Cardiac muscle cell (in vitro differentiated cells and primary cell): ENCODE measurements at regions not wholly inside any gene's neighbourhood (a gene's known extent, or its start where the extent isn't known, plus 50 kb on each side); places are given as distances from the start of the nearest gene placed in this dataset.

Source experiments
- DNase-seq, 2 donors: peaks; one replicate each; pipeline versions ENCODE4 v3.0.0 to v3.0.0-alpha.2; 2010 to 2017; ENCODE audit warnings: low read depth in 1 of 2, low spot score in 1 of 2
- H3K27ac ChIP-seq: fragments of 200-600 bp; sonication (generic); 2 replicates; pipeline ENCODE4 v1.5.1; 2016
- H3K27me3 ChIP-seq: fragments of 200-600 bp; sonication (generic); 2 replicates; pipeline ENCODE4 v1.6.0; 2016; ENCODE audit warnings: control low read depth
- H3K36me3 ChIP-seq: fragments of 200-600 bp; sonication (generic); 2 replicates; pipeline ENCODE4 v1.5.1; 2016; ENCODE audit warnings: control low read depth
- H3K4me1 ChIP-seq: fragments of 200-600 bp; sonication (generic); 2 replicates; pipeline ENCODE4 v1.8.1; 2017; ENCODE audit warnings: low read depth, mild to moderate bottlenecking, mixed run types
- H3K4me3 ChIP-seq: fragments of 200-600 bp; sonication (generic); 2 replicates; pipeline ENCODE4 v1.5.1; 2016; ENCODE audit warnings: mild to moderate bottlenecking
- H3K9me3 ChIP-seq: fragments of 200-600 bp; sonication (generic); 2 replicates; pipeline ENCODE4 v1.5.1; 2017; ENCODE audit warnings: low read depth, mild to moderate bottlenecking, control low read depth
- CTCF ChIP-seq: IDR thresholded peaks from 2 replicates; pipeline ENCODE4 v1.5.1; 2012; ENCODE audit warnings: low read depth, mild to moderate bottlenecking, low read length

- no peaks in the 10 kb centered on the region for H3K36me3 ChIP-seq
- no peak for TF ChIP-seq CTCF
- no peak overlapping the region for H3K4me3 ChIP-seq
- H3K4me1 ChIP-seq, result no peaks in the 10 kb centered on the region
- H3K9me3 ChIP-seq, result no peaks in the 10 kb centered on the region
- H3K27ac ChIP-seq, result no peak overlapping the region
- peak in 1 of 2 donors; percentile 12 for DNase-seq
- peaks cover 11% of the 10 kb centered on the region for H3K27me3 ChIP-seq
Measured at GRCh38 chr4:126687655-126688358, 945.0 kb upstream of the INTU start.

- H3K4me1 ChIP-seq, result no peaks in the 10 kb centered on the region
- no peak for TF ChIP-seq CTCF
- H3K36me3 ChIP-seq, result no peaks in the 10 kb centered on the region
Measured at GRCh38 chr4:126691797-126692196, 941.0 kb upstream of the INTU start.

GRCh38 chr4:126697748-126698147, 935.0 kb upstream of the INTU start:
- H3K4me3 ChIP-seq, result no peak overlapping the region
- no peak for TF ChIP-seq CTCF
- H3K27ac ChIP-seq, result no peak overlapping the region
- no peaks in the 10 kb centered on the region for H3K4me1 ChIP-seq
- peaks cover 2% of the 10 kb centered on the region for H3K27me3 ChIP-seq
- no peaks in the 10 kb centered on the region for H3K36me3 ChIP-seq
- no peaks in the 10 kb centered on the region for H3K9me3 ChIP-seq
- DNase-seq, result no peak

More at GRCh38 chr4:126691797-126692196, 941.0 kb upstream of the INTU start:
- Histone ChIP-seq H3K4me3 (no peak overlapping the region), H3K27me3 (peaks cover 11% of the 10 kb centered on the region), H3K9me3 (no peaks in the 10 kb centered on the region), H3K27ac (no peak overlapping the region)
- no peak for DNase-seq

- Histone ChIP-seq H3K27me3 (peaks cover 2% of the 10 kb centered on the region), H3K4me3 (no peak overlapping the region), H3K4me1 (no peaks in the 10 kb centered on the region), H3K36me3 (no peaks in the 10 kb centered on the region), H3K9me3 (no peaks in the 10 kb centered on the region), H3K27ac (no peak overlapping the region)
- TF ChIP-seq CTCF, result no peak
- no peak for DNase-seq
Measured at GRCh38 chr4:126698224-126698623, 934.5 kb upstream of the INTU start.

- H3K36me3 ChIP-seq, result no peaks in the 10 kb centered on the region
- DNase-seq, result peak in 1 of 2 donors; percentile 10
- H3K4me3 ChIP-seq, result no peak overlapping the region
- no peak overlapping the region for H3K27ac ChIP-seq
- TF ChIP-seq CTCF, result no peak
- no peaks in the 10 kb centered on the region for H3K9me3 ChIP-seq
- H3K27me3 ChIP-seq, result peaks cover 2% of the 10 kb centered on the region
- H3K4me1 ChIP-seq, result no peaks in the 10 kb centered on the region
Measured at GRCh38 chr4:126701756-126702155, 931.0 kb upstream of the INTU start.
